GM12891 (cell line): ENCODE measurements at regions not wholly inside any gene's neighbourhood (a gene's known extent, or its start where the extent isn't known, plus 50 kb on each side); places are given as distances from the start of the nearest gene placed in this dataset.

Experiments
- DNase-seq: peaks from one replicate; pipeline ENCODE4 v3.0.0; 2011; ENCODE audit warnings: low spot score; ENCODE audit not compliant: insufficient read length
- FAIRE-seq: peaks from 2 replicates; lab custom pipeline; 2011; peaks lifted over from hg19 to GRCh38; lab: Jason Lieb, UNC
- PAX5 ChIP-seq: IDR thresholded peaks from 2 replicates; pipeline ENCODE4 v1.6.1; 2011; ENCODE audit warnings: low read length, moderate library complexity, mild to moderate bottlenecking; ENCODE audit not compliant: insufficient read depth, severe bottlenecking
- POLR2A ChIP-seq: IDR thresholded peaks from 2 replicates; pipeline ENCODE4 v1.6.1; 2011; ENCODE audit warnings: low read depth, low read length, control low read depth
- POLR2AphosphoS5 ChIP-seq: IDR thresholded peaks from 2 replicates; pipeline ENCODE4 v1.6.1; 2011; ENCODE audit warnings: low read depth, low read length, control low read depth
- POU2F2 ChIP-seq: IDR thresholded peaks from 2 replicates; pipeline ENCODE4 v1.6.1; 2011; ENCODE audit warnings: low read depth, mild to moderate bottlenecking, control low read depth, low read length, moderate library complexity
- SPI1 ChIP-seq: IDR thresholded peaks from 2 replicates; pipeline ENCODE4 v1.6.1; 2011; ENCODE audit warnings: low read depth, low read length, control low read depth
- TAF1 ChIP-seq: IDR thresholded peaks from 2 replicates; pipeline ENCODE4 v1.6.1; 2011; ENCODE audit warnings: low read depth, low read length, control low read depth

- TF ChIP-seq POLR2A: no peak
- FAIRE-seq (no peak), DNase-seq (no peak)
Measured at GRCh38 chr7:424301-424935, 95.2 kb downstream of the PDGFA start.

- FAIRE-seq: no peak
- no peak for TF ChIP-seq SPI1
- no peak for TF ChIP-seq PAX5
- TF ChIP-seq POLR2AphosphoS5: no peak
- no peak for TF ChIP-seq POLR2A
- no peak for TF ChIP-seq POU2F2
- no peak for TF ChIP-seq TAF1
- DNase-seq: no peak
Measured at GRCh38 chr7:424961-425793, 94.5 kb downstream of the PDGFA start.

GRCh38 chr7:425794-426188, 93.9 kb downstream of the PDGFA start:
- DNase-seq: no peak
- TF ChIP-seq SPI1 (no peak), POU2F2 (no peak), POLR2AphosphoS5 (no peak), POLR2A (no peak), PAX5 (no peak), TAF1 (no peak)
- FAIRE-seq: no peak

- TF ChIP-seq PAX5: no peak
- no peak for TF ChIP-seq POLR2AphosphoS5
- no peak for TF ChIP-seq POU2F2
- no peak for TF ChIP-seq TAF1
- TF ChIP-seq SPI1: no peak
- no peak for TF ChIP-seq POLR2A
- no peak for DNase-seq
- FAIRE-seq: no peak
Measured at GRCh38 chr7:426510-426909, 93.1 kb downstream of the PDGFA start.

GRCh38 chr7:427506-428103, 92.0 kb downstream of the PDGFA start:
- no peak for FAIRE-seq
- TF ChIP-seq POLR2AphosphoS5 (no peak), SPI1 (no peak), TAF1 (no peak), POLR2A (no peak), PAX5 (no peak), POU2F2 (no peak)
- DNase-seq: no peak

GRCh38 chr7:428387-428786, 91.3 kb downstream of the PDGFA start:
- DNase-seq (no peak), FAIRE-seq (no peak)
- no peak for TF ChIP-seq POLR2A
- TF ChIP-seq SPI1: no peak
- TF ChIP-seq PAX5: no peak
- TF ChIP-seq POU2F2: no peak
- no peak for TF ChIP-seq TAF1
- no peak for TF ChIP-seq POLR2AphosphoS5

- no peak for FAIRE-seq
- TF ChIP-seq POLR2A: no peak
- no peak for DNase-seq
Measured at GRCh38 chr7:428927-429827, 90.5 kb downstream of the PDGFA start.

GRCh38 chr7:429828-430180, 89.8 kb downstream of the PDGFA start:
- TF ChIP-seq PAX5 (no peak), POLR2A (no peak), POLR2AphosphoS5 (no peak), SPI1 (no peak), TAF1 (no peak), POU2F2 (no peak)
- DNase-seq (no peak), FAIRE-seq (no peak)

- TF ChIP-seq POU2F2 (no peak), TAF1 (no peak), POLR2AphosphoS5 (no peak)
- DNase-seq: no peak
- no peak for FAIRE-seq
Measured at GRCh38 chr7:431041-431440, 88.6 kb downstream of the PDGFA start.
